GM19463 (cell line): ENCODE measurements at regions not wholly inside any gene's neighbourhood (a gene's known extent, or its start where the extent isn't known, plus 50 kb on each side); places are given as distances from the start of the nearest gene placed in this dataset.

Experiments
- ATAC-seq: cut with Tn5 transposase; IDR thresholded peaks from one replicate; pipeline ENCODE4 v1.9.1; 2021; ENCODE audit warnings: mild to moderate bottlenecking, moderate library complexity; ENCODE audit not compliant: unreplicated experiment

DNA sequence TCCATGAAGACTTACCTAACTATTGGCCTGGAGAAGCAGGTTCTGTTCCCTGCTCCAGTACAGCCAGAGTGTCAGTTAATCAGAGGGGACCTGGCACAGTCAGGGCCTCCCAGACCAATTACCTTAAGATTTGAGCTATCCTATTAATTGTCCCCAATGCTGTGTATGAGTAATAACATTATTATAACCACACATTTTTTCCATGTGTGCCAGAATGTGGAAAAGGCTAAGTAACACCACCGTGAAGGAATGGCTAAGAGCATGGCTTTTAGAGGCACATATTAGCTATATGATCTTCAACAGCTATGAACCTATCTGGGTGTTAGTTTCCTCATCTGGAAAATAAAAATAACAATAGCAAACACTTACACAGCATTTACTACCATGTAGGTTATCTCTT is 111.1 kb upstream of the RAP1B start:
- no peak for ATAC-seq

DNA sequence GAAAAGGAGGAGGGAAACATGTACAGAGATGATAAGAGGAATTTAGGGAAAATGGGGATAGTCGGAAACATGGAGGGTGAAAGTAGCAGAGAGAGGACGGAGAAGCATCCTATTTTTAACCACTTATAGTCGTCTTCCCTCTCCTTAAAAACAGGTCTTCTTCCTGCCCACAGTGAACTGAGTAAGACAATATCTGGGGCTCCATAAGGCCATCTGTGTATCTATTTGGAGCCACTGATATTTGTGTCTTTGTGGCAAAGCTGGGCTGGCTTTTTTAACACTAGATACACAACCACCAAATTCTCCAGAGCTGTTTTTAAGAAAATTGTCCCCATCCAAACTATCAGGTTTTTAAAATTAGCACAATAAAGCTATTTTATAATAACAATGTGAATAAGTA is 109.5 kb upstream of the RAP1B start:
- ATAC-seq = no peak

DNA sequence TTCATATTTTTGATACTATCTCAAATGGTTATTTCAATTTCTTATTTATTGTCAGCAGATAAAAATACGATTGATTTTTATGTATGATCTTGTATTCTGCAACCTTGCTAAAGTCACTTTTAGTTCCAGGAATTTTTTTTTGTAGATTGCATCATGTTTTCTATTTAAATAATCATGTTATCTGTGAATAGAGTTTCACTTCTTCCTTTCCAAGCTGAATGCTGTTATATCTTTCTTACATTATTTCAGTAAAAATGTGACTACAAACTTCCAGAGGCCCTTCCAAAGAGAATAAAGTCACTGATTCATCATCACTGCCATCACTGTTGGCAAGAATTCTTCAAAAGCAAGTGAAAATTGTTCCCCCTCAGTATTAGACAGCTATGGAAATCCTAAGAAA is 104.7 kb upstream of the RAP1B start:
- no peak for ATAC-seq

DNA sequence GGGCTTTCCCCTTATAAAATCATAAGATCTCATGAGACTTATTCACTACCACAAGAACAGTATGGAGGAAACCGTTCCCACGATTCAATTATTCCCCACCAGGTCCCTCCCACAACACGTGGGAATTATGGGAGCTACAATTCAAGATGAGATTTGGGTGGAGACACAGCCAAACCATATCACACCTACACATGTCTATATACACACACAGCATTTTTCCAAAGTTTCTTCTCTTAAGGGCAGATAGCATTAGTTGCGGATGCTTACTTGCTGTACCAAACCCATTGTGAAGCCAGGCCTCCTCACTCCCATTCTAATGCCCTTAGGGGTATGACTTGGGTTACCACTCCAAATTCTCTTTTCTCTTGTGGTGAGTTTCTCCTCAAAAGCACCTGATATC is 104.1 kb upstream of the RAP1B start:
- no peak for ATAC-seq

DNA sequence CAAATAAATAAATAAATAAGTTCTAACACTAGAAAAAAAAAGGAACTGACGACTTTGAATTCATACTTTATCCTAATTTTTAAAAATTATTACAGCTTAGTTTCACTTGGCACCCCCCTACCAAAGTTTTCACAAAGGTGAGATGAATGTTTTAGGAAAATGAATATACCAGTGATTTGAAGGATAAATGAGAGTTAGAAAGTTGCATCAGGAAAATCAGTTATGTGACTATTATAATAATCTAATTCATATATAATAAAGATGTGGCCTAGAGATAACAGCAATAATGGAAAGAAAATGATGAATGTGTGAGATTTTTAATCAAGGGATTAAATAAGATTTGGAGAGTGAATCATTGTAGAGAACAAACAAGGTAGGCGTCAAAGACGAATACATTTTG is 103.0 kb upstream of the RAP1B start:
- no peak for ATAC-seq

DNA sequence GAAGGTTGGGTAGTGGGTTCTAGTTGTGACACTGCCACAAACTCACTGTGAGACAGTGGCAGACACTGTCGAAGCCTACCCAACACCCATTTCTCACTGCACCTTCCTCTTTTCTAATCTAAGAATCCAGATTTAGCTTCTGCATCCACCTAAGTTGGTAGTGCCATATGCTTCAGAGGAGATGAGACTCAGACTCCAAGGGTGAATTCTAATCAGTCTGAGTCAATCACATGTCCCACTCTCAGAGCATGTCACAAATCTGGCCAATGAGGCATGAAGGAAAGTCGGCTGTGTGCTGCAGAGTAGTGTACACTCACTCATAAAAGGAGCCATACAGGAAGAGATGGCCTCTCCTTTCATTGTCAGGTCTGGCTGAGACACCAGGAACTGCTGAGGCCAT is 102.1 kb upstream of the RAP1B start:
- ATAC-seq = no peak

DNA sequence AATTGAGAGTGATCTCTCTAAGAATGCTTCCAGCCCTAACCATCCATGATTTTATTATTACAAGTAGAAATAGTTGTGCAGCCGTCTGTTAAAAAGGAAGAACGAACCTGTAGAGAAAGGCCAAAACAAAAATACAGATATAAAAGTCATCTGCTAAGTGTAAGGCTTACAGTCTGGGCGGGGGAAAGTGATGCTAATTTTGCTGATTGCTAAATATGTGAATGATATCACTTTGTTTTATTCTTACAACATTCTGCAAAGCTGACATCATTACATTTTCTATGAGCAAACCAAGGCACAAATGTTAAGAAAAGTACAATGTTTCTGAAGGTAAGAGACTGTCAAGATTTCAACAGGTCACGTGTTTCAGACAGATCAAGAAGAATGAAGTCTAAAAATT is 101.5 kb upstream of the RAP1B start:
- no peak for ATAC-seq

DNA sequence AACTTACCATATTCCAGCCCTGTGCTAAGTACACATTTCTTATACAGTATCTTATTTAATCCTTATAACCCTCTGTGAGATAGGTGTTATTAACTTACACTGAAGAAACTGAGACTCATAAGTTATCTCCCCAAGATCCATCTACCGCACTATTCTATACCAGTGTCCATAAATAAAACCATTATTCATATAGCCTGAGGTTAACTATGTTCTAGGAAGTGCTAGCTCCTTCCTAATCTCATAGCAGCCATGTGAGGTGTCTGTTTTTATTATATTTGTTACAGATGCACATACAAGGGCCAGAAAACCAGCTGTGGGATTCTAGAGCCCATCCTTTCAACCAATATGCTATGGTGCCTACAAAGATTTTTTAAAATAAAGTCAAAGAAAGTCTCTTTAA is 100.3 kb upstream of the RAP1B start:
- no peak for ATAC-seq

DNA sequence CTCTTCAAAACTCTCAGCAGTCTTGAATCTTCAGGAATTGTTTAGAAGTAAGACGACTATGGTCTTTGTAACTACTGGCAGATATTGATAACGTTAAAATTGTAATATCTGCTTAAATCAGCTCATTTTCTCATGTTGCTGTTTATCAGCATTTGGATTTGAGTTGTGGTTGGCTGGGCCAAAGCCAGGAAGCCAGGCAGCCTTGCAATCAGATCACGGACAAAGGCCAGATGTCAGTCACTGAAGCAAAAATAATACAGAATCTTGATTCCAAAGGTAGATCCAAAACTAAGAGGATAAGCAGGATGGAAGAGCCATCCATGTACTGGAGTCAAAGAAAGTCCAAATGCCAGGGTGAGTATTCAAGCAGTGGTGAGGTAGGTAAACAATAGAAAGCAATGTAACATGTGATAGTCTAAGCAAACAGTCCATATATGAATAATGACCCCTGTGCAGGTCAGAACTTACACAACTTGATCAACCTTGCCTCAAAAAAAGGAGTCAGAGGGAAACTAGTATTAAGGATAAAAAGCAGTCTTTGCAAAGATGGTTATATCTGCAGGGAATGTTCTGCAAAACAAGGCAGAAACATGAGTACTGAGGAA is 95.8 kb upstream of the RAP1B start:
- no peak for ATAC-seq

DNA sequence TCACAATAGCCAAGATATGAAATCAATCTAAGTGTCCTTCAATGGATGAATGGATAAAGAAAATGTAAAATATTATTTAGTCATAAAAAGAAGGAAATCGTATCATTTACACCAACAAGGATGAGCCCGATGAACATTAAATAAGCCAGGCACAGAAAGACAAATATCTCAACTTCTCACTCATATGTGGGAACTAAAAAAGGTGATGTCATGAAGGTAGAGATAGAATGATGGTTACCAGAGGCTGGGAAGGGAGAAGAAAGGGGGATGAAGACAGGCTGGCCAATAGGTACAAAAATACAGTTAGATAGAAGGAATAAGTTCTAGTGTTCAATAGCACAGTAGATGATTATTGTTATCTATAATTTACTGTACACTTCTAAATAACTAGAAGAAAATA is 94.9 kb upstream of the RAP1B start:
- ATAC-seq = no peak

DNA sequence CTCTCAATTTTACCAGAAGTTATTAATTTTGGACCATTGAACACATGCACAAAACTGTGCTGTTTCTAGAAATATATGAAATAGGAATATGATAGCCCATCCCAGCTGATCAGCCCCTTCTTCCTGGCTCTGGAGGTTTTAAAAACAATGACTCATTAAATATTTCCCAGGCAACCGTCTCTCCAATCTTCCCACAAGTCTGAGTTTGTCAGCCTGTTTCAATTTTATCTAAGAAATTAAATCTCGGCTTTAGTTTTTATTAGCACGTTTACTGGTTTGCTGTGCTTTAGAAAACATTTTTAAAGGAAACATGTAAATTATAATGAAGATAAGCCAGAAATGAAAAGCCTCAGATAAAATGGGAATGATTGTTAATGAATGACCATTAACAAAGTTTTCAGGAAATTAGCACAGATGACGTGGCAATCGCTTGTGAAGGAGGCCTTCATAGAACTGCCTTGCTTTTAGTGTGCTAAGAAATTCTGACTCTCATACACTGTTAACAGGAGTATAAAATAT is 89.3 kb upstream of the RAP1B start:
- no peak for ATAC-seq

DNA sequence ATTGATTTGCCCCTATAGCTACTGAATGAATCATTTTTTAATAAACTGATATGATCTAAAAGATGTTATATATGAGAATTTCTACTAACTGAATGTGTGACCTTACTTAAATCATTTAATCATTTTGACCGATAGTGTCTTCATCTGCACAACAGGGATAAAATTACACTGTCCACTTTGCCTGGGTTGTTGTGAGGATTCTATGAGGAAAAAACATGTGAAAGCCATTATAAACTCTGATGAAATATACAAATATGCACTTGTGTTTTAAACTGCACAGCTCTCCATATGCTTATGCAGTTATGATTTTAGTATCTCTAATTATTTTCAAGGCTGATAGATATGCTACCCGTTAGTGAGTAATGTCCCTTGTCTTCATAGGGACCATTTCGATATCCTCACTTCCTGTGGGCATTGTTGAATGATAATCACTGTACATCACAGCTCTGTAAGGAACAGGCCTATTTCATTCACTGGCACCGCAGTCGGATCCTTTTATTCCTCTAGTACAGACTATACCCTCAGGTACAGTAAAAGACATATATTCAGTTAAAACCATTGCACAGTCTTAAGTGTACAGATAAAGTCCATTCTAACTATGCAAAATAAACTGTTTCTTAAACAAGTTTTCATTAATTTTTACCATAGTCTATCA is 88.7 kb upstream of the RAP1B start:
- ATAC-seq = no peak

DNA sequence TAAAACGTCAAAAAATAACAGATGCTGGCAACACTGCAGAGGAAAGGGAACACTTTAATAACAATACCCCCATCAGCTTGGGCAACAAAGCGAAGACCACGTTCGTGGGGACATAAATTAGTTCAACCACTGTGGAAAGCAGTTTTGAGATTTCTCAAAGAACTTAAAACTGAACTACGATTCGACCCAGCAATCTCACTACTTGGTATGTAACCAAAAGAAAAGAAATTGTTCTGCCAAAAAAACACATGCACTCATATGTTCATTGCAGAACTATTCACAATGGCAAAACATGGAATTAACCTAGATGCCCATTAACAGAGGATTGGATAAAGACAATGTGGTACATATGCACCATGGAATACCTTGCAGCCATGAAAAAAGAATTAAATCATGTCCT is 81.2 kb upstream of the RAP1B start:
- no peak for ATAC-seq

DNA sequence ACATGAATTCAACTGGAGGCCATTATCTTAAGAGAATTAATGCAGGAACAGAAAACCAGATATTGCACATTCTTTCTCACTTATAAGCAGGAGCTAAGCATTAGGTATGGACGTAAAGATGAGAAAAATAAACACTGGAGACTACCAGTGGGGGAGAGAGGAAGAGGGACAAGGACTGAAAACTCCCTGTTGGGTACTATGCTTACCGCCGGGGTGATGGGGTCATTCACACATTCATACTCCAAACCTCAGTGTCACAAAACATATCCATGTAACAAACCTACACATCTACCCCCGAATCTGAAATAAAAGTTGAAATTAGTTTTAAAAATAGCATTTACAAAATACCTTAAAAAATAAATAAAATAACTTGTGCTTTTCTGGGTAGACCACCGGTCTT is 80.8 kb upstream of the RAP1B start:
- no peak for ATAC-seq

DNA sequence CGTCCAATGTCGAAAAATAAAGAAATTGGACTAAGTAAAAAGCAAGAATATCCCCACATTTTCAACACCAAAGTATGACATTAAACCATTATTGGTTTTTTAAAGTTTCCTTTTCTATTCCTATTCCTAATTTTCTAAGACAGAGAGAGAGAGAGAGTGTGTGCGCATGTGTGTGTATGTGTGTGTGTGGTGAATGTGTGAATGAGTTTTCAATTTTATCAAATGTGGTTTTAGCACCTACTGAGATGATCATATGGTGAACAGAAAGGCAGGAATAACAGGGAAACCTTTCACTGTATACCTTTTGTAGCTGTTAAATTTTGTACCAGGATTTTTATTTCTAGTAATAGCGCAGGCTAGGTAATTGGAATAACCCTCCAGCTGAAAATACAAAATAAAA is 80.4 kb upstream of the RAP1B start:
- ATAC-seq = no peak

DNA sequence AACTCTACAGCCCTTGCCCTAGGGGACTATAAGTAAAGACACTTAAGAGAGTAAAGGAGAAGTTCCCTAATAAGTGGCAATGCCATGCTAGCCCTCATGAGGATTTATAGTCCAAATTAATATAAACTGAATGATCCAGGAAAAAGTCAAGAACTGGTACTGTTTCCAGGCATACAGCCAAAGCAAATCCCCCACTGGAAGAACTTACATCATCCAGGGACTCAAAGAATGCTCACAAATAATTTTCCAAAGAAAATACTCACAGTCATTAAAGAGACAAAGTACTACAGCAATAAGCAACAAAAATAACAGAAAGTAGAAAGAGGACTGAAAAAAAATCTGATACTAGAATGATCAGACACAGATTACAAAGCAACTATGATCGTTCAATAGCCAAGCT is 79.7 kb upstream of the RAP1B start:
- no peak for ATAC-seq

DNA sequence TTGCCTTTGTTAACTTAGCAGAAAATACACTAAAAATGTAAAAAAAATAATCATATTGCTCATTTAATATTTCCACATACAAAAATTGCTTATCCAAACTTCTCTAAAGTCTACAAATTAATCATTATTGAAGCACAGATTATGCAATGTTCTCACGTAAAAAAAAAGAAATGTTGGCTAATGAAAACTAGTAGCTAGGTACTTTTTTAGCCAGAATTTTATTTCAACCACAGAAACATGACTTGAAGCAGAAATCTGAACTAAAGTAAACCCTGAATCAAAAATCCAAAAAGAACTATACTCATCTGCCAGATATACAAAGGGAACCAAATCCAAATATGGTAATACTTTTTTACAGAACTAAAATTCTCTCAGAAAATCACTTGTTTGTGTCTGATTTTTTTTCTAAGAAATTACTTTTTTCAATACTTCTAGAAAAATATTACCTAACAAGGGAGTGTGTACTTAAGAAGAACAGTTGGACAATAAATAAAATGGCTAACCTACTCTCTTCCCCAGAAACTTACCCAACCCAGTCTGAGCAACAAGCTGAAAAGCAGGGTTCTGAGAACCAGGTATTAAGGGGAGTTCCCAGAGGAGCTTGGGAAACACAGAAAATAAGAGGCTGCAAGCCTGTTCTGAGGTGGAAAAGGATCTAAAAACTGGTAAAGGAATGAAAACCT is 78.4 kb upstream of the RAP1B start:
- ATAC-seq = no peak

DNA sequence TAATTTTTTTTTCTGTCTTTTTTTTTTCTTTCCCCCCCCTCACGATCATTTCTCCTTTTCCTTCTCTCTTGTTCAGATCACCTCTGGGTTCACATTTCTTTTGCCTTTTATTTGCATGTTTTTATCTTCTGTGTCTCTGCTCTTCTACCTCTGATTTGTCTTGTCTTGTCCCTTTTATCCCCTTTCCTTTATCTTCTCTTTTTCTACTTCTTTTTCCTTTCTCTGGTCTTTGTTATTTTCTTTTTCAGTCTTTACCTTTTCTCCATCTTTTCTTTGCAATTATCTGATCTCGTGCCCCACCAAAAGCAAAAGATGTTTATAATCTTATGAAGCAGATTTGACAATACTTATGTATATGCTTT is 77.8 kb upstream of the RAP1B start:
- no peak for ATAC-seq

DNA sequence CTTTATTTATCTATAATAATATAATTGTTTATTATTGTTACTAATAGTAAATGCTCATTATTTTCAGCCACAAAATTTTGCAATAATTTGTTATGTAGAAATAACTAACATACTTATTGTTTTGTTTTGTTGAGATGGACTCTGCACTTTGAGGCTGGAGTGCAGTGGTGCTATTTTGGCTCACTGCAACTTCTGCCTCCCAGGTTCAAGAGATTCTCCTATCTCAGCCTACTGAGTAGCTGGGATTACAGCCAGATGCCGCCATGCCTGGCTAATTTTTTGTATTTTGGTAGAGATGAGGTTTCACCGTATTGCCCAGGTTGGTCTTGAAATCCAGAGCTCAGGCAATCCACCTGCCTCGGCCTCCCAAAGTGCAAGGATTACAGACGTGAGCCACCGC is 76.6 kb upstream of the RAP1B start:
- no peak for ATAC-seq

DNA sequence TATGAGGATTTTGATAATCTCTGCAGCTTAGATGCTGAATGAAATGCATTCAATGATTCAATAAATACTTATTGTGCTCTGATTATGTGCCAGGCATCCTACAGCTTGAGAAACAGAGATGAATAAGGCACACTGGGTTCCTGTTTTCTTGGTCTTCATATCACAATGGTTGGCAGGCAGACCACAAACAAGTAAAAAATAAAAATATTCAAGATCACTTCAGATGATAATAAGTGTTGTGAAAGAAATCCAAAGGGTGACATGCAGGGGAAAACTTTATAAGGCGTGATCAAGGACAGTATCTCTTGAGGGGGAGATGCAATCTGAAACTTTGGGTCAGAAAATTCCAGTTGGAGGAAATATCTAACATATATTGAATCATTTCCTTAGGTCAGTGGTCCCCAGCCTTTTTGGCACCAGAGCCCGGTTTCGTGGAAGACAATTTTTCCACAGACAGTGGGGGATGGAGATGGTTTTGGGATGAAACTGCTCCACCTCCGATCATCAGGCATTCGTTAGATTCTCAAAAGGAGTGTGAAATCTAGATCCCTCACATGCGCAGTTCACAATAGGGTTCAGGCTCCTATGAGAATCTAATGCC is 73.7 kb upstream of the RAP1B start:
- ATAC-seq = no peak

DNA sequence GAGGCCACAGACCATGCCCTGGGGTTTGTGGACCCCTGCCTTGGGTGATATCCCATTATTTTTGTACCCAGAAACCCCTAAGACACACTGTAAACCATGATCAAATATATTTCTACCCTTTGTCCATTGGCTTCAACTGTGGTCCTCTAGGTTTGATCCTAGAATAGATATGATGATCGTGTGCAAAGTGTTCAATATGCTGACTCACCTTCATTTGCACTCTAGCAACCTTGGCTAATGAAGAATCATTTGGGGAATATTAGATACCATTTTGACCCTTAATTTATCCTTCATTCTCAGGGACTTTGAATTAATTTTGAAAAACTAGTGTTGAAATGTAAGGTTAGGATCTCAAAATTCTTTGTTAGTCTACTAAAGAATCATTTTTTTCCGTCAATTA is 73.1 kb upstream of the RAP1B start:
- ATAC-seq = no peak
